Osteoblast (primary cell): ENCODE measurements at regions not wholly inside any gene's neighbourhood (a gene's known extent, or its start where the extent isn't known, plus 50 kb on each side); places are given as distances from the start of the nearest gene placed in this dataset.

Experiments
- DNase-seq: peaks from one replicate; pipeline ENCODE4 v3.0.0; 2011; ENCODE audit warnings: low spot score, mixed read lengths; ENCODE audit not compliant: insufficient read length; ENCODE audit errors: missing footprints
- H2AFZ ChIP-seq: 2 replicates; pipeline ENCODE4 v1.6.0; 2011; ENCODE audit warnings: mild to moderate bottlenecking, low read length
- H3K27ac ChIP-seq: 2 replicates; pipeline ENCODE4 v1.5.1; 2011; ENCODE audit warnings: mild to moderate bottlenecking, low read depth, low read length, moderate library complexity
- H3K27me3 ChIP-seq: 2 replicates; pipeline ENCODE4 v1.6.0; 2012; ENCODE audit warnings: mild to moderate bottlenecking, control low read depth, inconsistent platforms, low read length, moderate library complexity; ENCODE audit not compliant: insufficient read depth
- H3K36me3 ChIP-seq: 2 replicates; pipeline ENCODE4 v1.5.1; 2011; ENCODE audit warnings: mild to moderate bottlenecking, low read length, control low read depth, moderate library complexity; ENCODE audit not compliant: insufficient read depth
- H3K4me1 ChIP-seq: 2 replicates; pipeline ENCODE4 v1.5.1; 2011; ENCODE audit warnings: mild to moderate bottlenecking, low read length, control low read depth, moderate library complexity; ENCODE audit not compliant: insufficient read depth
- H3K4me2 ChIP-seq: 2 replicates; pipeline ENCODE4 v1.6.0; 2011; ENCODE audit warnings: mild to moderate bottlenecking, low read length; ENCODE audit not compliant: insufficient read depth
- H3K4me3 ChIP-seq: fragments of 200-600 bp; sonication (generic); 3 replicates; pipeline ENCODE4 v1.5.1; 2012; ENCODE audit warnings: mild to moderate bottlenecking, low read length, inconsistent platforms; ENCODE audit not compliant: insufficient read depth
- H3K79me2 ChIP-seq: 2 replicates; pipeline ENCODE4 v1.6.0; 2012; ENCODE audit warnings: mild to moderate bottlenecking, low read length, control low read depth, inconsistent platforms; ENCODE audit not compliant: insufficient read depth
- H3K9me3 ChIP-seq: 2 replicates; pipeline ENCODE4 v1.5.1; 2011; ENCODE audit warnings: low read depth, low read length, control low read depth
- H4K20me1 ChIP-seq: 2 replicates; pipeline ENCODE4 v1.6.0; 2012; ENCODE audit warnings: mild to moderate bottlenecking, low read length, control low read depth; ENCODE audit not compliant: insufficient read depth
- CTCF ChIP-seq: IDR thresholded peaks from 2 replicates; pipeline ENCODE4 v1.5.1; 2011; ENCODE audit warnings: mild to moderate bottlenecking, low read depth, low read length, moderate library complexity; ENCODE audit errors: extremely low read depth

- no peaks in the 10 kb centered on the region for H3K79me2 ChIP-seq
- DNase-seq, result no peak
- no peak overlapping the region for H2AFZ ChIP-seq
- no peak overlapping the region for H3K4me2 ChIP-seq
- H3K4me3 ChIP-seq, result no peak overlapping the region
- H4K20me1 ChIP-seq, result no peaks in the 10 kb centered on the region
- no peaks in the 10 kb centered on the region for H3K36me3 ChIP-seq
- no peaks in the 10 kb centered on the region for H3K27me3 ChIP-seq
- no peaks in the 10 kb centered on the region for H3K9me3 ChIP-seq
- no peak overlapping the region for H3K27ac ChIP-seq
- TF ChIP-seq CTCF, result no peak
- H3K4me1 ChIP-seq, result no peaks in the 10 kb centered on the region
These were observed 265.3 kb downstream of the FAT3 start for GRCh38 chr11:92489826-92490399.

GRCh38 chr11:92492372-92492771 is 267.8 kb downstream of the FAT3 start:
- no peak for TF ChIP-seq CTCF
- H3K4me2 ChIP-seq, result no peak overlapping the region
- no peaks in the 10 kb centered on the region for H3K9me3 ChIP-seq
- no peak for DNase-seq
- no peaks in the 10 kb centered on the region for H3K79me2 ChIP-seq
- H3K4me3 ChIP-seq, result no peak overlapping the region
- H3K36me3 ChIP-seq, result no peaks in the 10 kb centered on the region
- H4K20me1 ChIP-seq, result no peaks in the 10 kb centered on the region
- no peaks in the 10 kb centered on the region for H3K4me1 ChIP-seq
- H2AFZ ChIP-seq, result no peak overlapping the region
- no peak overlapping the region for H3K27ac ChIP-seq
- no peaks in the 10 kb centered on the region for H3K27me3 ChIP-seq

GRCh38 chr11:92495107-92495793 is 270.6 kb downstream of the FAT3 start:
- H3K4me1 ChIP-seq, result no peaks in the 10 kb centered on the region
- no peak overlapping the region for H3K27ac ChIP-seq
- no peak overlapping the region for H2AFZ ChIP-seq
- TF ChIP-seq CTCF, result no peak
- no peak for DNase-seq
- no peaks in the 10 kb centered on the region for H3K9me3 ChIP-seq
- H3K36me3 ChIP-seq, result no peaks in the 10 kb centered on the region
- no peaks in the 10 kb centered on the region for H3K27me3 ChIP-seq
- no peaks in the 10 kb centered on the region for H4K20me1 ChIP-seq
- H3K4me2 ChIP-seq, result no peak overlapping the region
- H3K79me2 ChIP-seq, result no peaks in the 10 kb centered on the region
- H3K4me3 ChIP-seq, result no peak overlapping the region

- H3K4me3 ChIP-seq, result no peak overlapping the region
- H3K4me1 ChIP-seq, result no peaks in the 10 kb centered on the region
- H3K27ac ChIP-seq, result no peak overlapping the region
- DNase-seq, result no peak
- no peaks in the 10 kb centered on the region for H3K9me3 ChIP-seq
- no peak overlapping the region for H3K4me2 ChIP-seq
- no peaks in the 10 kb centered on the region for H3K27me3 ChIP-seq
- H4K20me1 ChIP-seq, result no peaks in the 10 kb centered on the region
- H2AFZ ChIP-seq, result no peak overlapping the region
- H3K36me3 ChIP-seq, result no peaks in the 10 kb centered on the region
- no peak for TF ChIP-seq CTCF
- H3K79me2 ChIP-seq, result no peaks in the 10 kb centered on the region
These were observed 275.8 kb downstream of the FAT3 start for GRCh38 chr11:92500453-92500852.
